ENCODE measurements at regions not wholly inside any gene's neighbourhood (a gene's known extent, or its start where the extent isn't known, plus 50 kb on each side); places are given as distances from the start of the nearest gene placed in this dataset.

GRCh38 chr1:59124166-59124565, 172.7 kb upstream of the FGGY start:
- H3K4me3 ChIP-seq (ENCODE audit: low read length) = no peak overlapping the region
- TF ChIP-seq CTCF (IDR thresholded peaks at IDR 0.05; ENCODE audit: insufficient read depth, low read depth, low read length, missing control alignments) = no peak
- DNase-seq (ENCODE audit: low read depth) = peak; percentile 31

DNA sequence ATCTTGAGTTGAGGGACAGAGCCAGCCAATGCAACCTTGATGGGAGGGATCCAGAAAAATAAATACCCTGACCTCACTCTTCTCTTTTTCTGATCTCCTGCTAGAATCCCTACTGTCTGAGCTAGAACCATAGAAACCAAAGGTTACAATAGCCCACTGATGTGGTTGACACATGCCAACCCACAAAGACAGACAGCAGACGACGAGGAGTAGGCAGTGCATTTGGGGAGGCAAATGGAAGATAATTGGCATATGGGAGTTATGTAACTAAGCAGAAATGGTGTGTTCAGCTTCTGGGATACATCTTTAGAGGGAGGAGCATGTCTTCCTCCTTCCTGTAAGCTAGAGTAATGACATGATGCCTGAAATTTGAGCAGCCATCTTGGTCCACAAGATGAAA, 171.7 kb upstream of the FGGY start:
- DNase-seq (ENCODE audit: low read depth) = no peak
- no peak for TF ChIP-seq CTCF (IDR thresholded peaks at IDR 0.05; ENCODE audit: insufficient read depth, low read depth, low read length, missing control alignments)
- H3K4me3 ChIP-seq (ENCODE audit: low read length) = no peak overlapping the region

DNA sequence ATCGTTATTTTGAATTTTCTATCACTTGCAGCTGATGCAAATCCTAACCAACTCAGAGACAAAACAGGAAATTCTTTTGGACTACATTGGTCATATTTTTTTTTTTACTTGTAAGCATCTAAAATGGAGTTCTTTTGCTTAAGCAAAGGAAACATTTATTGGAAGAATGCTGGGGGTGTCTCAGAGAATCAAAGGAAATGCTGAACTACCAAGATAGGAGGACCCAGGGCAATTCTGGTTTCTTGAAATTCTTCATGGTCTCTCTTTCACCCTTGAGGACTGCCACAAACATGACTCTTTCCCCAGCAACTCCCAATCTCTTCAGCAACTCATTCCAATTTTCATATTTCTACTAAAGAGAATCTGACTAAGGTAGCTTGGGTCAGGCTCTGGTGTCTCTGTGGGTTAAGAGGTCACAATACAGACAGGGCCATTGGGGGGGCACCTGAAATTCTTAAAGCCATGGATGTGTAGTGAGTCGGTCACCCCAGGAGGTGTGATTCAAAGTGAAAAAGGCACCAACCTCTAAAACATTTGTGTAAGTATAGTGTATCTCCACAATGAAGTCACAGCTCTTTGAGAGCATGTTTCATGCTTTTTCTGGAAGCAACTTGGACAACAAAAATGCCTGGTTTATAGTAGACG, 171.1 kb upstream of the FGGY start:
- no peak overlapping the region for H3K4me3 ChIP-seq (ENCODE audit: low read length)
- DNase-seq (ENCODE audit: low read depth) = no peak
- TF ChIP-seq CTCF (IDR thresholded peaks at IDR 0.05; ENCODE audit: insufficient read depth, low read depth, low read length, missing control alignments) = no peak

- DNase-seq (ENCODE audit: low read depth) = no peak
- TF ChIP-seq CTCF (IDR thresholded peaks at IDR 0.05; ENCODE audit: insufficient read depth, low read depth, low read length, missing control alignments) = no peak
- no peak overlapping the region for H3K4me3 ChIP-seq (ENCODE audit: low read length)
Measured at GRCh38 chr1:59126366-59126765, 170.5 kb upstream of the FGGY start.

DNA sequence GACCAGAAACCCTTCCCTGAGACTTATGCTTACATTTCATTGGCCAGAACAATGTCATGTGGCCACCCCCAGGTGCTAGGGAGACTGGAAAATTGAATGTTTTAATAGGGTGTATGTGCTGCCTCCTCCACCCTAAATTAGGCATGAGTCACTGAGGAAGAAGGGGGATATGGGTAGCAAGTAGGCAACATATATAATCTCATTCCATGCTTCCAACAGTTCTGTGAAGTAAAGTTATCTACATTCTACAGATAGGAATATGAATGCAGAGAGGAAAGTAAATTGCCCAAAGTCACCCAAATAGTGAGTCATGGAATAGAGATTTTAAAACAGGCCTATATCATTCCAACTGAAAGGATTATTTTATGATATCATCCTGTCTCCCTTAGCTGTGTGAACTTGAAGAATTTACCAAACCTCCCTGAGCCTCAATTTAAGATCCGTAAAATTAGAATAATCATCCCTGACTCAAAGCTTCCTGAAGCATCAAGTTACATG, 168.6 kb upstream of the FGGY start:
- no peak for TF ChIP-seq CTCF (IDR thresholded peaks at IDR 0.05; ENCODE audit: insufficient read depth, low read depth, low read length, missing control alignments)
- peak; percentile 41 for DNase-seq (ENCODE audit: low read depth)
- no peak overlapping the region for H3K4me3 ChIP-seq (ENCODE audit: low read length)

DNA sequence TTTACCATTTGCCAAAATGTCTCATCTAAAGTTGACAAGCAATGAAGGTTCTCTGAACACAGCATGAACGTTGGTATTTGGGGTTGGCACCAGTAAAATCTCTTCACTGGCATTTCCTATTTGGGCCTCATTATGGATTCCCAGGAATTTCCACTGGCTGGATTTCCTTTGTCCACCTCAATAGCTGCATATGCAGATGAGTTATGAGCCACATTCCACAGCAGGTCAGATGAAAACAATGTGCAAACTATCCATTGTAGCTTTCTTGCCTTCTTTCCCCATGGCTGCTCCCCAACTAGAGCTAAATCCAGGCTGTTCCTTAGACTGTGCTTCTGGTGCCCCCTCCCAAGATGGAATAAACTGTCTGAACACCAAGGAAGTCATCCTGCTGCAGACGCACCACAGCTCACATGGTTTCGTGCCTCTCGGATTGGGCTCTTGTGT, 168.1 kb upstream of the FGGY start:
- DNase-seq (ENCODE audit: low read depth) = no peak
- no peak overlapping the region for H3K4me3 ChIP-seq (ENCODE audit: low read length)
- no peak for TF ChIP-seq CTCF (IDR thresholded peaks at IDR 0.05; ENCODE audit: insufficient read depth, low read depth, low read length, missing control alignments)

DNA sequence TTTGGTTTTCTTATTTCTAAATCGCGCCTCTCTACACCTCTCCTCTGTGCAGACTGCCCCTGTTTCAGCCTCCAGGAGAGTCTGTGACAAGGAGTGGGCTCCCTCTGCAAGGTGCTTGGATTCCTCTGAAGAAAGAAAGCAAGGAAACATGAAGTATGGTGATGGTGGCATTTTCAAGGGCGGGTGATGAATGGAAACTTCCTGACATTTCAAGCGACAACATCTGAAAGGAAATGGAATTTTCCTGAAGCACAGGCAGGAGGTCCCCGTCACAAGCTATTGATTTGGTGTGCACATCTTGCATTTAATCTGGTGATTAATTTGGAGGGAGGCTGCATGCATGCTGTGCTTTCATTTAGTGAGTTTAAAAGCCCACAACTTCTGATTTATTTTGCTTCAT, 164.6 kb upstream of the FGGY start:
- TF ChIP-seq CTCF (IDR thresholded peaks at IDR 0.05; ENCODE audit: insufficient read depth, low read depth, low read length, missing control alignments) = no peak
- DNase-seq (ENCODE audit: low read depth) = no peak
- no peak overlapping the region for H3K4me3 ChIP-seq (ENCODE audit: low read length)
